H9 (cell line): ENCODE measurements at regions not wholly inside any gene's neighbourhood (a gene's known extent, or its start where the extent isn't known, plus 50 kb on each side); places are given as distances from the start of the nearest gene placed in this dataset.

Experiments used
- DNase-seq: peaks from one replicate; pipeline ENCODE4 v3.0.0-alpha.2; 2017
- H2AFZ ChIP-seq: one replicate; pipeline ENCODE4 v1.6.1; 2013; ENCODE audit warnings: mild to moderate bottlenecking, low read length, control low read depth, moderate library complexity
- H2AK5ac ChIP-seq: 2 replicates; pipeline ENCODE4 v1.6.1; 2013; ENCODE audit warnings: low read length, control low read depth, mixed read lengths; ENCODE audit not compliant: insufficient read length
- H2BK120ac ChIP-seq: one replicate; pipeline ENCODE4 v1.6.1; 2013; ENCODE audit warnings: low read depth, mild to moderate bottlenecking, low read length, control low read depth, inconsistent platforms; ENCODE audit not compliant: poor library complexity, severe bottlenecking
- H2BK12ac ChIP-seq: 2 replicates; pipeline ENCODE4 v1.6.1; 2013; ENCODE audit warnings: low read length, control low read depth, mixed read lengths, low read depth; ENCODE audit not compliant: insufficient read length
- H2BK15ac ChIP-seq: 2 replicates; pipeline ENCODE4 v1.6.1; 2013; ENCODE audit warnings: low read depth, low read length, control low read depth
- H2BK20ac ChIP-seq: one replicate; pipeline ENCODE4 v1.6.1; 2013; ENCODE audit warnings: low read depth, mild to moderate bottlenecking, low read length, control low read depth, inconsistent platforms; ENCODE audit not compliant: poor library complexity, severe bottlenecking
- H2BK5ac ChIP-seq: 2 replicates; pipeline ENCODE4 v1.6.1; 2013; ENCODE audit warnings: low read length, control low read depth, mixed read lengths; ENCODE audit not compliant: insufficient read length
- H3K14ac ChIP-seq: 2 replicates; pipeline ENCODE4 v1.6.1; 2013; ENCODE audit warnings: low read length, control low read depth; ENCODE audit not compliant: insufficient read depth
- H3K18ac ChIP-seq: 2 replicates; pipeline ENCODE4 v1.6.1; 2013; ENCODE audit warnings: low read depth, mild to moderate bottlenecking, mixed read lengths, low read length, control low read depth; ENCODE audit not compliant: insufficient read length
- H3K23ac ChIP-seq: 2 replicates; pipeline ENCODE4 v1.6.1; 2013; ENCODE audit warnings: low read length, control low read depth, mixed read lengths, low read depth; ENCODE audit not compliant: insufficient read length
- H3K23me2 ChIP-seq: 2 replicates; pipeline ENCODE4 v1.6.1; 2013; ENCODE audit warnings: low read depth, mild to moderate bottlenecking, mixed read lengths, low read length, control low read depth; ENCODE audit not compliant: insufficient read length, poor library complexity, severe bottlenecking
- H3K27ac ChIP-seq: 2 replicates; pipeline ENCODE4 v1.5.1; 2013; ENCODE audit warnings: low read length, control low read depth, mixed read lengths, low read depth; ENCODE audit not compliant: insufficient read length
- H3K27me3 ChIP-seq: 2 replicates; pipeline ENCODE4 v1.6.1; 2013; ENCODE audit warnings: low read length, control low read depth, inconsistent platforms; ENCODE audit not compliant: insufficient read depth
- H3K4ac ChIP-seq: 2 replicates; pipeline ENCODE4 v1.6.1; 2013; ENCODE audit warnings: low read depth, mild to moderate bottlenecking, control low read depth, inconsistent platforms, low read length, moderate library complexity
- H3K4me1 ChIP-seq: 2 replicates; pipeline ENCODE4 v1.6.1; 2013; ENCODE audit warnings: low read length, control low read depth, inconsistent platforms; ENCODE audit not compliant: insufficient read depth
- H3K4me2 ChIP-seq: 2 replicates; pipeline ENCODE4 v1.6.1; 2013; ENCODE audit warnings: low read length, control low read depth, mixed read lengths; ENCODE audit not compliant: insufficient read length, insufficient read depth
- H3K56ac ChIP-seq: 2 replicates; pipeline ENCODE4 v1.6.1; 2013; ENCODE audit warnings: low read depth, mild to moderate bottlenecking, mixed read lengths, low read length, control low read depth; ENCODE audit not compliant: insufficient read length
- H3K79me1 ChIP-seq: 2 replicates; pipeline ENCODE4 v1.6.1; 2013; ENCODE audit warnings: low read depth, mild to moderate bottlenecking, moderate library complexity, low read length, control low read depth, inconsistent platforms; ENCODE audit not compliant: insufficient read depth, poor library complexity, severe bottlenecking
- H3K79me2 ChIP-seq: 2 replicates; pipeline ENCODE4 v1.6.1; 2013; ENCODE audit warnings: low read length, control low read depth, inconsistent platforms; ENCODE audit not compliant: insufficient read depth
- H3K9ac ChIP-seq: 2 replicates; pipeline ENCODE4 v1.6.1; 2013; ENCODE audit warnings: low read length, control low read depth, mixed read lengths; ENCODE audit not compliant: insufficient read length; ENCODE audit errors: extremely low read depth
- H3K9me3 ChIP-seq: one replicate; pipeline ENCODE4 v1.6.1; 2013; ENCODE audit warnings: low read depth, low read length, inconsistent platforms; ENCODE audit not compliant: control insufficient read depth
- H3T11ph ChIP-seq: one replicate; pipeline ENCODE4 v1.6.1; 2013; ENCODE audit warnings: mild to moderate bottlenecking, low read length, control low read depth, inconsistent platforms
- H4K20me1 ChIP-seq: one replicate; pipeline ENCODE4 v1.6.1; 2013; ENCODE audit not compliant: control insufficient read depth, insufficient read length, insufficient read depth
- H4K5ac ChIP-seq: 2 replicates; pipeline ENCODE4 v1.6.1; 2013; ENCODE audit warnings: low read depth, mild to moderate bottlenecking, mixed read lengths, low read length, control low read depth; ENCODE audit not compliant: insufficient read length
- H4K8ac ChIP-seq: replicated peaks from 2 replicates; pipeline ENCODE4 v1.6.1; 2013; ENCODE audit warnings: low read length, control low read depth, mixed read lengths, low read depth; ENCODE audit not compliant: insufficient read length
- H4K91ac ChIP-seq: 2 replicates; pipeline ENCODE4 v1.6.1; 2013; ENCODE audit warnings: low read depth, mild to moderate bottlenecking, moderate library complexity, mixed read lengths, low read length, control low read depth; ENCODE audit not compliant: insufficient read length
- H3K27ac Mint-ChIP-seq, 3 experiments: 2 replicates in 2 of 3; 3 replicates in 1 of 3; pipeline ENCODE4 v1.8.0; 2020 to 2021; ENCODE audit warnings: mixed read lengths in 3 of 3, mild to moderate bottlenecking in 1 of 3, moderate library complexity in 1 of 3
- H3K27me3 Mint-ChIP-seq: 2 replicates; pipeline ENCODE4 v1.8.0; 2021; ENCODE audit warnings: low read depth, mild to moderate bottlenecking, moderate library complexity, mixed read lengths
- H3K36me3 Mint-ChIP-seq, 3 experiments: 2 replicates in 2 of 3; 3 replicates in 1 of 3; pipeline ENCODE4 v1.8.0; 2020 to 2021; ENCODE audit warnings: low read depth in 3 of 3, mixed read lengths in 3 of 3; ENCODE audit not compliant: insufficient read depth in 1 of 3
- H3K4me1 Mint-ChIP-seq, 2 experiments: 2 replicates each; pipeline ENCODE4 v1.8.0; 2020; ENCODE audit warnings: mixed read lengths in 2 of 2
- H3K4me3 Mint-ChIP-seq, 2 experiments: 2 replicates in 1 of 2; 3 replicates in 1 of 2; pipeline ENCODE4 v1.8.0; 2020 to 2021; ENCODE audit warnings: mild to moderate bottlenecking in 2 of 2, mixed read lengths in 2 of 2, moderate library complexity in 1 of 2
- H3K9me3 Mint-ChIP-seq, 2 experiments: 2 replicates in 1 of 2; 3 replicates in 1 of 2; pipeline ENCODE4 v1.8.0; 2020; ENCODE audit warnings: mild to moderate bottlenecking in 2 of 2, mixed read lengths in 2 of 2, moderate library complexity in 1 of 2
- CTCF ChIP-seq: fragments of 200-600 bp; sonication (generic); conservative IDR thresholded peaks from 3 replicates; pipeline ENCODE4 v1.8.0; 2021; ENCODE audit warnings: antibody characterized with exemption, mild to moderate bottlenecking
- WGBS: extraction: QIAGEN DNeasy Blood & Tissue Kit; methylation state at CpG from one replicate; pipeline ENCODE4 v1.1.7; 2013; ENCODE audit warnings: missing lambda C conversion rate, low lambda C conversion rate, mixed read lengths; ENCODE audit not compliant: insufficient read length; ENCODE audit errors: extremely low coverage; 5-methylcytosine and 5-hydroxymethylcytosine counted together

GRCh38 chr16:6751191-6751590, 581.5 kb upstream of the RBFOX1 start:
- Mint-ChIP-seq H3K4me3 (no peak overlapping the region), H3K36me3 (no peaks in the 10 kb centered on the region), H3K27ac (no peak overlapping the region), H3K9me3 (no peaks in the 10 kb centered on the region), H3K27me3 (peaks cover 37% of the 10 kb centered on the region), H3K4me1 (peaks cover 4 to 5% of the 10 kb centered on the region in 2 experiments)
- Histone ChIP-seq H2BK120ac (no peak overlapping the region), H3K79me2 (no peaks in the 10 kb centered on the region), H4K20me1 (no peaks in the 10 kb centered on the region), H3K79me1 (no peaks in the 10 kb centered on the region), H3K56ac (no peak overlapping the region), H3K9me3 (no peaks in the 10 kb centered on the region), H3K23me2 (peaks cover 2% of the 10 kb centered on the region), H2BK20ac (no peak overlapping the region), H3K23ac (no peak overlapping the region), H3K18ac (no peak overlapping the region), H3K4ac (no peak overlapping the region), H4K5ac (no peak overlapping the region), H3T11ph (no peak overlapping the region), H4K8ac (no peak overlapping the region), H3K27ac (no peak overlapping the region), H2BK5ac (no peak overlapping the region), H3K4me1 (no peaks in the 10 kb centered on the region), H2BK12ac (no peak overlapping the region), H2AFZ (no peak overlapping the region), H3K4me2 (no peak overlapping the region), H2BK15ac (no peak overlapping the region), H3K9ac (no peak overlapping the region), H3K27me3 (no peaks in the 10 kb centered on the region), H4K91ac (no peak overlapping the region), H2AK5ac (no peak overlapping the region), H3K14ac (no peak overlapping the region)
- DNase-seq: no peak
- no peak for TF ChIP-seq CTCF
- WGBS: no CpG with 5 or more reads among the region's 1 CpG
